ENCODE measurements at regions not wholly inside any gene's neighbourhood (a gene's known extent, or its start where the extent isn't known, plus 50 kb on each side); places are given as distances from the start of the nearest gene placed in this dataset.

DNA sequence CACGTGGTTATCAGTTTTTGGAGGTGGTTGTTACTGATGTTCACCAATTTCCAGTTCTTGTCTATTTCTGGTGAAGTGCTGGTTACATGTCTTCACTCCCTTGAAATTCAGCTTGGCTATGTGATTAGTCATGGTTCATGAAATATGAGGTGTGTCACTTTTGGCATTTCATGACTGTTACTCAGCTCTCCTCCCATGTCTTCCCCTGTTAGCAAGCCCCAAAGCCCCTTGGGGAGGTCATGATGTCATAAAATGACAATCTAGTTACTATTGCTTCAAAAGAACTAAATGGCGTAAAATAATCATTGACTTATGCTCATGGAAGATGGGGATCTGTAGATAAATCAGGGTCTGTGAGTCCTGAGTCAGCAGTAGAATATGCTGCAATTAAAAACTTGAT, 425.1 kb downstream of the SETD4 start:
- no peak for FAIRE-seq

DNA sequence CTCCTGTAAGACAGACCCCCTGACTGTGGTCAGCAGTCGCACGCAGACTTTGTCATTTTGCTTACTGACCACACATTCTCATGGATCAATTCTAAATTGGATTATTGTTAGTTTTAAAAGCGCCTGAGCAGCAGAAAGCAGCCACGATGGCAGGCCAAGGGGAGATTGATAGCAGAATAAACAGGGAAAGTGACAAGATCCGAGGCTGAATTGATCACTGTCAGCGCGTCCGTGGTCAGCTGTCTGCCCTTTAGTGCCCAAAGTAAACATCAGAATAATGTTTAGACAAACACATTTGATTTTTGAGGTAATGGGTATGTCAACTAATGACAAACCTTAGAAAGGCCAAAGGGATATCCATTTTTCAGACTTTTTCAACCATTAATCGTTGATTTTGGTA, 426.8 kb downstream of the SETD4 start:
- no peak for FAIRE-seq

DNA sequence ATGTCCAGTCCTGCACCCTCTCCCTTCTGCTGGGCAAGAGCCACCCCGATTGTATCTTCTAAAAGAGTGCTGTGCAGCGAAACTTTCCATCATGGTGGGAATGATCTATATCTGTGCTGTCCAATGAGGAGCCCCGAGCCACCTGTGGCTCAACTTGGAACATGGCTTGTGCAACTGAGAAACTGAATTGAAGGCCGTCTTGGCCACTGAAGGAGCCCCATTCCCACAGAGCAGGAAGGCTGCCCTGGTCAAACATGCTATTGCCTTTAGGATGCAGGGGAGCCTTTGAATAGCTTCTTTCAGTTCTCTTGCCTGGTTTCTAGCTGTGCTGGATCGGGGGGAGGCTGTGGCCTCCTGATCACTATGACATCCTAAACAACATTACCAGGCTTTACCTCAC, 427.6 kb downstream of the SETD4 start:
- no peak for FAIRE-seq

DNA sequence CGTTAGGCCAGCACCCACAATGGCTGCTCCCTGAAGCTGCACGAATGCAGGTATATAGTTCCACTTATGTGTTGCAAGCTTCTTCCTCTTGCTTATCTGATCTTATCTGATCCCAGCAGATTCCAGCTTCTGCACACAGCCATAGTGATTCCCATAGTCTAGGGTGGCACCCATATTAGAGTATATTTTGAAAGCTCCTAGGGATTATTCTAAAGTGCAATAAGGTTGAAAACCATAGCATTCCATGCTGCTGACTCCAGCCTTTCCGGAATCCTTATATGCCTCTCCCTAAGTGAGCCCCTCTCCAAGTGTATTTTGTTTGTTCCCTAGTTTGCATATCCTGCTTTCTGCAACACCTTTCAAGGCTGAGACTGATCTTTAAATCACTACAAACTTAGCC, 432.0 kb downstream of the SETD4 start:
- no peak for FAIRE-seq

DNA sequence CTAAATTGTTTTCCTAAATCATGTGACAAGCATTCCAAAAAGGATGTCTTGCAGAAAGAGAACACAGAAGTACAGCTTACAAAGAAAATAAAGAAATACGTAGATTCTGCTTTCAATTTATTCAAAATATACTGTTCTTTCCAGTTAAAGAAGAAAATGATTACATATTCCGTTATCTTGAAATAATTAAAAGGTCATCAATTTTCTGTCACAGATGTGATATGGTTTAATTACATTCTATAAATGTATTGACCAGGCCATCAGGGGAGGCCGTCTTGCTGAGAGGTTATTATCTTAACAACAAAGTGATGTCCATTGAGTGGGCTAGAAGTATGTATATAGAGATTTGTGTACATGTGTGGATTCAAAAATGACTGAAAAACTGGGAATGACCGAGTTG, 432.9 kb downstream of the SETD4 start:
- no peak for FAIRE-seq

DNA sequence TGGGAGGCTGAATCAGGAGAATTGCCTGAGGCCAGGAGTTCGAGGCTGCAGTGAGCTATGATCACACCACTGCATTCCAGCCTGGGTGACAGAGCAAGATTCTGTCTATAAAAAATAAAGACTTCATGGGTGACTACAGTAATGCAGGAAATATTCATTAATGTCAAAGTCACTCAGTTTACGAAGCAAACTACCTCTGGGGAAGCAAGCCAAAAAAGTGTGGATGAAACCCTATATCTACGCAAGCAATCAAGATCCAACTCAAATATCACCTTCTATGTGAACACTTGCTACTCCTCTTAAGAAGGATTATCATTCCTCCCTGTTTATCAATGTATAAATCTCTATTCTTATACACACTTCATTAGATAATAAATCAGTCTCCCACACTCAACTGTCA, 434.8 kb downstream of the SETD4 start:
- no peak for FAIRE-seq

DNA sequence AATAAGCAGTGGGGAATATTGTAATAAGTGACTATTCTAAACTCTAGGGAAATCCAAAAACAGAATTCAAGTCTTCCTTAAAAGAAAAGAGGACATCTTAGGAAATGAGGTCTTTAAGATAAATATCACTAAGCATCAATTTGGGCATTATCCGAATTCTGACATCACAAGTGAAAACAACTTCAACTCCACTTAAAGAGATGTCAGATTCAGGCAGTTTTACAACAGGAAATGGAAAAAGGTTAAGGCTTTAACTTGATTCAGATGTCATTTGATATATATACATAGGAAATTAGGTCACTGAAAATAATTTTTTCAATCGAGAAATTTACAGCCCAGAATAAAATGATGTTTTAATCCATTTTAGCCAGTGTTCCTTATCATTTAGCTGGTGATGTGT, 435.4 kb downstream of the SETD4 start:
- FAIRE-seq = no peak

DNA sequence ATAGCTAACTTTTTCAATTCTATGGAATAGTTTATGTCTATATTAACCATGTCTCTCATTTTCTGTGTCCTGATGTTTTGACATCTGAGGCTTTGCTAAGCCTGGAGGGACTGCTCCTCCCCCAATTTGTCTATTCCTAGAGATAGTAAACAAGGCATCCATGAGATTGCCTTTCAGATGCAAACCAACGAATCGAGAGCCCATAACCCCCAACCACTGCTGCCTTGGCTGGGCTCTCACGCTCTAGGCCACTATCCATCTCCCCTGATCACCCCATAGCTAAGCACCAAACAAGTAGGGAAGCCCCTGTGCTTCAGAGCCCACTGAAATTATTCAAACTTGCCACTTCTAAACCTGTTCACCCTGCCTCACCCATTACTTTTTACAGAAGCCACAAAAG, 437.7 kb downstream of the SETD4 start:
- FAIRE-seq = no peak

DNA sequence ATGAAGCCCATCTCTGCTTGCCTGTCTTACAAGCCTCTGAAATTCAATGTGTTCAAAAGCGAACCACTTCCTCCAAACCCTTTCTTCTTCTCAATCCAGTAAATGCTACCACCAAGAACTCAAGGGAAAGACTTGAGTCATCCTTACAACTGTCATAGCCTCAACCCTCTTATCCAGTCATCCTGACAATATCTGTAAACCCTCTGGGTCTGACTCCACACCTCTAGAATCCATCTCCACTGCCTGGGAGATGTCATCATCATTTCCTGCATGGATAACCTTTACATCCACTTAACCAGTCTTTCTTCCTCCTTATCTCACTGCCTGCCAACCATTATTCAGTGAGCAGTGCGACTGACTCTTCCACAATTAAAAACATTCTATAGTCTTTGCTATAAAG, 441.1 kb downstream of the SETD4 start:
- no peak for FAIRE-seq

DNA sequence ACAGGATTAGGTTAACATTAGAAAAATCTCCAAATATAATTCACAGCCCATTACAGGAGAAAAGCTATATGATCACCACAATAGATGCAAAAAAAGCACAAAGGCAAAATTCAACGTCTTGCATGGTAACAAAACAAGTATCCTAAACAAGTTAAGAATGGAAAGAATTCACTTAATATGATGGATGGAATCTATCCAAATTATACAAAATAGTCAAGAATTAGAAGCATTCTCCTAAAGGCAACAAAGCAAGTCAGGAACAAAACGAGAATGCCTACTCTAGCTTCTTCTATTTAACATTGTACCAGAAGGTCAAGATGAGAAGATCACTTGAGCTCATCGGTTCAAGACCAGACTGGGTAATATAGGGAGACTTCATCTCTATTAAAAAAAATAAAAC, 442.8 kb downstream of the SETD4 start:
- FAIRE-seq = no peak

DNA sequence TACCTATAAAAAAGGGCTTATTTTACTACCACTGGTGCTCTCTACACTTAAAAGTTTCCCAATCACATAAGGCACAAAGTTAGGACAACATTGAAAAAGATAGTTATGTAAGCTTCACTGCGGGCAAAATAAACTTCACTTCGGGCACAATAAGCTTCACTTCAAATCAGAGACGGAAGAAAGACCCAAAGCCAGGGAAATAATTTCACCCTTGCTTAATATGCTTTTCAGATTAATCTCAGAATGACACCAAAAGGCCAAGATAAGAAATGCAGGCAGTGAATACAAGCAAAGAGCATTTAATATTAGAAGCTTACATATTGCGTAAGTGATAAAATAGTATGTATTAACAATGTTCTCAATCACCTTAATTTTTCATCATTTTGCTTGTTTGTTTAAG, 444.2 kb downstream of the SETD4 start:
- peak; percentile 24 for FAIRE-seq

DNA sequence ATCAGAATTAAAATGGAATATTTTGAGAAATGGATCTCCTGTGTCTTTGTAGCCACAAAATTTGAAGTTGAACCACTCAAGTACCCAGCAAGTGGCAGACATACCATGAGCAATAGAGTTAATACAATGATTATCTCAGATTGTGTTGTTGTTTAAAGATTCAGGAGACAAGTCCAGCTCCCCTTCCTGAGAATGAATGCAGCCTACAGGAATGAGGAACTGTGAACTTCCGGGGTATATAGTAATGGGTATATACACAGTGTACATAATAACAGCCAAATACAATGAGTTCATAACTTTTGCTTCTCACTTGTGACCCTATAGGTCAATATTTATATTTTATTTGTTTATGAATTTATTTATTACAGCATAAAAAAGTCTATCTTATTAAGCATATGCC, 445.0 kb downstream of the SETD4 start:
- FAIRE-seq = no peak

DNA sequence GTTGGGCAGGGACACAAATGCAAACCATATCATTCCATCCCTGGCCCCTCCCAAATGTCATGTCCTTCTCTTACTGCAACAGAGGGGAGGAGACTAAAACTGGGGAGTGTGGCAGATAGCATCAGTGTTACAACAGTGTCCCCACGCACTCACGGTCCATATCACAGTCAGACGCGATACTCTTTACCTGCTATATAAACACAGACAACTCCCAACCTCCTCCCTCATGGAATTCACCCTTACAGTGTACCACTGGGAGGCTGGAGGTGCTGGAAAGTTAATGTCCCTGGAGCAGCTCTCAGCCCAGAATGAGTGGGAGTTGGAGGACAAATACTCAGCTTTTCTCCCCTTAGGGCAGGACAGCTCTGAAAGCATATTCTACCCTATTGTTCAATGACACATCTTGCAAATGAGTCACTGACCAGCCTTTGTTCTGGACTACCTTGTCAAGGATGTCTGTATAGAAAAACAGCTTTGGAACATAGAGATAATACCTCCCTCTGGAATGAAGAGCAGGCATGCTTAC, 445.9 kb downstream of the SETD4 start:
- no peak for FAIRE-seq

DNA sequence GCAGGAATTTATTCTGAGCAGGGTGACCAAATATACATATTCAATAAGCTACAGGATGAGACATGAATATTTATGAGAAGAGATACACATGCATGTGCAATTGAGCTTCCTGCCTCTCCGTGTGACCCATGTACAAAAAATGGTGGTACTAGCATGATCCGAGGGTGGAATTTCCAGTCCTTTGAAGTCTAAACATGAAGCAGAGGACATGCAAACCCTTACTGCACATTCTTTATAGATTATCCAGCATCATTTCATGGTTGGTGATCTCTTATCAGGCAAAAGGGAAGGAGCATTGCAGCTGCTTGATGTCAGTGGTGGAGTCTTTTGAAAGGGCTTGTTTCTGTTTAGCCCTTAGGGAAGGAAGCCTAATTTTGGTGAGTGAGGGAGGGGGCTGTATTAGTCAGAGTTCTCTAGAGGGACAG, 448.6 kb downstream of the SETD4 start:
- no peak for FAIRE-seq

DNA sequence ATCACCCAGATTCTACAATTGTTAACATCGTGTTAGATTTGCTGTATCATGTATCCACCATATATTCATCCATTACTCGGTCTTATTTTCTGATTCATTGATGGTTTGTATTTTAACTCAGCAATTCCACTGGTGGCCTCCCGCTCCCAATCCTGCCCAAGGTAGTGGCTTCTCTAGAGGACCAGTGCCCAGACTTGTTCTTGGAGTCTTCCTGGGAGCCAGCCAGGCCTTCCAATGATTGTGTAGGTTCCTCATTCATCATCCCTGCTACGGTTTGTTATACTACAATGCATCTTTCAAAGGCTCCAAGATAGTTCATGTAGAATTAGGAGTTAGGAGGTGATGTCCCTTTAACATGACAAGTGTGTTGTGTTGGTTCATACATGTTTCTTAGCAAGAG, 451.1 kb downstream of the SETD4 start:
- FAIRE-seq = no peak

DNA sequence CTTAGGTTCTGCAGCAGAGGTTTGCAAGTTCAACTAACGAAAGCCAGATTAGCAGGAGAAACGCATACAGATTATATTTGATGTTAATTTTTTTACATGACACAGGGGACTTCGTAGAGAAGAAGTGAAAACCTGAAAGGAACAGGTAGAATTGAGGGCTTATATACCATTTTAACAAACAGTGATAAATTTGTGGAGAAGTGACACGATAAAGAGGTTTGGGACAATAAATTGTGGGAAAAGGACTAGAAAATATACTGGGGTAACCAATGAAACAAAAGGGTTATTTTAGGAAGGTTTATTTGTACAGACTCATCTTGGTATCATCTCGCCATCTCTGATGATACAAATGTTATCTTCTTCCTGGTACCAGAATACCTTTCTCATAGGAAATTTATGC, 452.9 kb downstream of the SETD4 start:
- no peak for FAIRE-seq

DNA sequence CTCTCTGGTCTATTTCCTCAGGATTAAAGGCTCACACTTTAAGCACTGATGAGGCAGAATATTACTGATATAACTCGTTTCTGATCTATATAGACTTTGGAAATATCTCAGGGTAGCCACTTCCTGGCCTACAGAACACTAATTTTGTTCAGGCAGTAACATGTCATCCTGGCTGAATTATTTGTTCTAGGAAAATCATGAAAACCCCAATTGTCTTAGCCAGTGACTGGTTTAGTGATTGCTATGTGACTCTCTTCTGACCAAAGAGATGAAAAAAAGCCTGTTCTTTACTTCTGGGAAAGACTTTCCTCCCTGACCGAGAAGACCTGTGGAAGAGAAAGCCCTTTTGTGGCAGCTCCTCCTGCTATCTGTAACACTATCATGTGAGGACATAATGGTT, 453.7 kb downstream of the SETD4 start:
- no peak for FAIRE-seq

DNA sequence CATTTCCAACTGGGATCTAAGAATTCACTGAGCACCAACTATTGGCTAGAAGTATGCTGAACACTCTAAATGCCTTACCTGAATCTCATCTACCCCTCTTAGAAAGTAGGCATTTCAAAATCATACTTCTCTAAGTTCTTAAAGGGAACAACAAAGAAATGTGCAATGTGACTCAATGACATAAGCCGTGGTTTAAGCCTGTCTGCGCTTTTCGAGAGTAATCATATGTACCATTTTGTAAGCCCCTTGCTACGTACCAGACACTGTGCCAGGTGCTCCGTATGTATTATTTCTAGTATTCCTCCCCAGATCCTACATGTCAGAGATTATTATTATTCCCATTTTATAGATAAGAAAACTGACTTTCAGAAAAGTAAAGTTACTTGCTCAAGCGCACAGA, 454.2 kb downstream of the SETD4 start:
- FAIRE-seq = no peak

DNA sequence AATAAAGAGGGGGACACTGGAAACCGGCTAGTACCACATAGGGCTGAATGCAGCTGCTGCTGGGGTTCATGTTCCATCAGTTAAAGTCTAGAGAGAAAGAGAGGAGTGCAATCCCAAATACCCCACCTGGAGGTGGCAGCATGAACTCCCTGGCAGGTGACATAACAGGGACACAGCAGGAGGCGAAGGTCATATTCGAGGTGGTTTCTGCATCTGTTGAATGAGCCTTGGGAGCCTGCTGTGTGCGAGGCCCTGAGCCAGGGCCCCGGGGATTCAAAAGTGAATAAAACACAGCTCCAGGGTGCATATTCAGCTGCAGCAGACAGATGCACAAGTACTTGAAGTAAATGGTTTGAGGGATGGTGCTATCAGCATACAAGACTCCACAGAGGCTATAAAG, 456.8 kb downstream of the SETD4 start:
- FAIRE-seq = no peak

DNA sequence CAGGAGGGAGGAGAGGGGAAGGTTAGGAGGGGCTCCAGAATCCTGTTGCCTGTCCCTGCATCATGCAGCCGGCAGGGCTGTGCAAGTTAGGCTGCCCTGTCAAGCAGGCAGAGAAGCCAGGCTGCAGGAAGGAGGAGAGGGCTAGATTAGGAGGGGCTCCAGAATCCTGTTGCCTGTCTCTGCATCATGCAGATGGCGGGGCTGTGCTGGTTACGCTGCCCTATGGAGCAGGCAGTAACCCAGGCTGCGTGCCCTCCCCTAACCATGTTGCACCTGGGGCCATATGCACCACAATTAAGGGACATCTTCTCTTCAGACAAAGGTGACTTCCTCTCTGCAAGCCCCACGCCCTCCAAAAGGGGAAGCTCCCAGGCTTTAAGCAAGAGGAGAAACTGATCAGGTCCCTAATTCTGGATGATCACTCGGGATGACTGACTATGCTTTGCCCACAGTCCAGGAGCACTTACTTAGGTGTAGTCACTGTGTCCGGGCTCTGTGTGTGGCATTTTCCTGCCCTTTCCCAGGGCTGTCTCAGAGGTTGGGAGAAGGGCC, 457.4 kb downstream of the SETD4 start:
- no peak for FAIRE-seq

DNA sequence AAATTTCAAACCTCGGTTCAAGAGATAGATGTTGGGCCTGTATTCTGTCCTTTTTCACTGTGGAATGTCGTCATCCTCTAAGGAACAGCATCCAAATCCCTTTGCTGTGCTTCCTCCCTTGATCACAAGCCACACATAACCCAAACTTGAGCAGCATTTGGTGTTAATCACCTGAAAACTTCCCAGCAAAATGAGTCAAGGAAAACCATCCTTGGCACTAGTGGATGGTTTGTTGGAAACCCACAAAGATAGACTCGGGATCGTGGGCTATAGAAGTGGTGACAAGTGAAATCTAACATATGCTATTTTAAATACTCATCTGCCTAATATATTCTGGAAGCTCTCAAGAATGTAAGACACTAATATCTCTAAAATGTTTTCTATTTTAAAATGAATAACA, 459.1 kb downstream of the SETD4 start:
- no peak for FAIRE-seq

DNA sequence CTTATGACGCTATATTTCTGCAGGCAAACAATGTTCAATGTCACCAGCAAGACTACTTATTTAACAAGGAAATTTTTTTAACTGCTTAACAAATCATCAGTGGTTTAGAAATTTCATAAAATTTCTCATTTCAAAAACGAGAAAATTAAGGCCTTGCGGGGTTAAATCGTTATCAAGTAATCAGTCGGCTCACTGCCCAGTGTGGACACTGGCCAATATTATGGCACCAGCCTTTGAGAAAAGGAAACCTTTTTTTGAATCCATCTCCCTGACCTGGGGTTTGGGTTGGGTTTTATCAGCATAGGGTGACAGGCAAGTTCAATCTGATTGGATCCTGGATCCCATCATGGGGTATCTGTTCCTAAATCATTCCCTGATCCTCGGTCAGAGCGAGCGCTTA, 461.2 kb downstream of the SETD4 start:
- no peak for FAIRE-seq

DNA sequence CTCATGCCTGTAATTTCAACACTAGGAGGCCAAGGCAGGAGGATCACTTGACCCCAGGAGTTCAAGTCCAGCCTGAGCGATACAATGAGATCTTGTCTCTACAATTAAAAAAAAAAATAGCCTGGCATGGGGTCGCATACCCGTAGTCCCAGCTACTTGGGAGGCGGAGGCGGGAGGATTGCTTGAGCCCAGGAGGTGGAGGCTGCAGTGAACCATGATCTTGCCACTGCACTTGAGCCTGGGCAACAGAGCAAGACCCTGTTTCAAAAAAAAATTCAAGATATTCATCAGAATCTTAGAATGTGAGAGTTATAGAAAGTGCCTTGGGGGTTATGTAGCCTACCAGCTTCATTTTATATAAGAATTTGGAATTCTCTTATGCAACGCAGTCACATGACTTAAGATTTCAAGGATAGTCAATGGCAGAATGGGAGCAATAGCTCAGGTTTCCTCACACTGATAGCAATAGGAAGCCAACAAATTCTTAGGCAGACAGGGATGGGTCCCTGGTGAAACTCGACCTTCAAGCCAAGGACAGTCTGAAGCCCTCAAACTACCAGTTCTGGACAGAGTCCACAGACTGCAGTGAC, 462.5 kb downstream of the SETD4 start:
- no peak for FAIRE-seq

DNA sequence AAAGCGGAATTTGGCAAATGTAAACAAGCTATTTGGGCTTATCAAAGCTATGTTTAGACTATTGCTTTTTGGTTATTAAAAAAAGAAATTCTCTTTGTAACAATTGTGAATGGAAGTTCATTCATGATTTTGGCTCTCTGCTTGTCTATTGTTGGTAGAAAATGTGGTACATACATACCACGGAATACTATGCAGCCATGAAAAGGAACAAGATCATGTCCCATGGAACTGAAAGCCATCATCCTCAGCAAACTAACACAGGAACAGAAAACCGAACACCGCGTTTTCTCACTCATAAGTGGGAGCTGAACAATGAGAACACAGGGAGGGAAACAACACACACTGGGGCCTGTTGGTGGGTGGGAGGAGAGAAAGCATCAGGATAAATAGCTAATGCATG, 465.4 kb downstream of the SETD4 start:
- FAIRE-seq = no peak

DNA sequence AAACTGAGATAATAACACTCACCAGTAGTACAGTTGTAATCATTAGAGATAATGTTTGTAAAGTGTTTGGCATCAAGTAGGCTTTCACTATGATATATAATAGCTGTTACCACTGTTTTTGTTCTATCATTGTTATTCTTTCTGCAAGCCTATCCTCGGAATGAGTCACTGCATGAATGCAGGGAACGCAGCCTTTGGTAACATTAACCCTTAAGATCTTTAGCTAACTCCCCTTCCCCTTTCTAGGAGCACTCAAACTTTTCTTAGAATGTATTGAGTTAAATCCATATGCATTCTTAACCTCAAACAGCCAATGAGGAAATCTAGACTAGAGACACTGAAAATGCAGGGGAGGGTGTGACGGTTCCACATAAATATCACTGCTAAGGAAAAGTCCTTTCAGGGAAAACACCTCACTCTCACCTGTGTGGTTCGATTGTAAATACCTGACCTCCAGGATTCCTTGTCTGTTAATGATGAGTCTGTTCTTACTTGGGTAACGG, 467.3 kb downstream of the SETD4 start:
- FAIRE-seq = no peak
